HG03342 (cell line): ENCODE measurements at regions not wholly inside any gene's neighbourhood (a gene's known extent, or its start where the extent isn't known, plus 50 kb on each side); places are given as distances from the start of the nearest gene placed in this dataset.

Source experiments
- ATAC-seq: cut with Tn5 transposase; IDR thresholded peaks from one replicate; pipeline ENCODE4 v1.9.1; 2021; ENCODE audit warnings: mild to moderate bottlenecking, moderate library complexity; ENCODE audit not compliant: unreplicated experiment

DNA sequence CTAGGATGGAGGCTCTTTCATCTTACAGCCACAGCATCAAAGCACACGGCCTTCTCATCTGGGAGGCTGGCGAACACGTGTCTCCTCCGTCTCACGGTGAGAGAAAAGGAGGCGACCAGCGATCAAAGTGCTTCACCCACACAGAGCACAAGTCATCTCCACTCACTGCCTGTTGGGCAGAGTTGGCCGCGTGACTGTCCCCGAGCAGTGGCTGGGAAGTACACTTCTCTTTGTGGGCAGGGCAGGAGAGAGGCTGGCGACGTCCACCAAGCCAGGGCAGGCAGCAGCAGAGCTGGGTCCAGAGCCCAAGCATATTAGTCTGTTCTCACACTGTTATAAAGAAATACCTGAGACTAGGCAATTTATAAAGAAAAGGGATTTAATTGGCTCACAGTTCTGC is 64.1 kb upstream of the FOXC1 start:
- no peak for ATAC-seq

GRCh38 chr6:1547785-1548184 is 61.9 kb upstream of the FOXC1 start:
- no peak for ATAC-seq

- ATAC-seq, result no peak
Measured at GRCh38 chr6:1551249-1551648, 58.5 kb upstream of the FOXC1 start.

GRCh38 chr6:1552296-1552761 is 57.4 kb upstream of the FOXC1 start:
- no peak for ATAC-seq

GRCh38 chr6:1553562-1554083 is 56.1 kb upstream of the FOXC1 start:
- ATAC-seq, result no peak

GRCh38 chr6:1554141-1554475 is 55.6 kb upstream of the FOXC1 start:
- peak; percentile 29 for ATAC-seq

GRCh38 chr6:1554476-1555310 is 55.0 kb upstream of the FOXC1 start:
- ATAC-seq, result peak; percentile 68

- no peak for ATAC-seq
Measured at GRCh38 chr6:1558388-1558787, 51.3 kb upstream of the FOXC1 start.
